Lower lobe of right lung (tissue), 2 donors: ENCODE measurements at regions not wholly inside any gene's neighbourhood (a gene's known extent, or its start where the extent isn't known, plus 50 kb on each side); places are given as distances from the start of the nearest gene placed in this dataset.

Source experiments
- ATAC-seq, 2 donors: fragments of 200-7000 bp; cut with Tn5 transposase; one replicate each; pipeline ENCODE4 v1.9.1; 2020 to 2022; ENCODE audit warnings: mild to moderate bottlenecking in 2 of 2, moderate library complexity in 2 of 2
- DNase-seq: peaks from one replicate; pipeline ENCODE4 v3.0.0-alpha.2; 2020
- H3K27ac ChIP-seq: fragments of 200-600 bp; one replicate; pipeline ENCODE4 v1.8.0; 2022
- H3K27me3 ChIP-seq: fragments of 200-600 bp; one replicate; pipeline ENCODE4 v1.8.0; 2022; ENCODE audit warnings: low read depth
- H3K36me3 ChIP-seq: fragments of 200-600 bp; one replicate; pipeline ENCODE4 v1.8.0; 2022; ENCODE audit warnings: mild to moderate bottlenecking
- H3K4me1 ChIP-seq: fragments of 200-600 bp; one replicate; pipeline ENCODE4 v1.8.0; 2022
- H3K4me3 ChIP-seq: fragments of 200-600 bp; one replicate; pipeline ENCODE4 v1.8.0; 2022; ENCODE audit warnings: mild to moderate bottlenecking
- H3K9me3 ChIP-seq: fragments of 200-600 bp; one replicate; pipeline ENCODE4 v1.8.0; 2022
- CTCF ChIP-seq: fragments of 200-600 bp; IDR thresholded peaks from one replicate; pipeline ENCODE4 v1.8.0; 2022; ENCODE audit warnings: antibody characterized with exemption, mild to moderate bottlenecking
- intact Hi-C: fragments of 100-400 bp; cut with DNase I; formaldehyde crosslinking; loops from one replicate; pipeline ENCODE4 v1.11.0; 2022
- donor health status: DM: no; HTN: yes; CAD: no; lungs with severe emphysema.

GRCh38 chr3:113129168-113129567 lies 82.2 kb upstream of the BOC start:
- ATAC-seq (no peak), DNase-seq (no peak)
- no peaks in the 10 kb centered on the region for H3K4me1 ChIP-seq
- H3K4me3 ChIP-seq, result no peak overlapping the region
- H3K36me3 ChIP-seq, result no peaks in the 10 kb centered on the region
- H3K27me3 ChIP-seq, result no peaks in the 10 kb centered on the region
- intact Hi-C loops, result no loop called here
- no peak for TF ChIP-seq CTCF
- H3K9me3 ChIP-seq, result no peaks in the 10 kb centered on the region
- H3K27ac ChIP-seq, result no peak overlapping the region

- Histone ChIP-seq H3K4me3 (no peak overlapping the region), H3K9me3 (no peaks in the 10 kb centered on the region), H3K27ac (no peak overlapping the region), H3K36me3 (no peaks in the 10 kb centered on the region), H3K4me1 (no peaks in the 10 kb centered on the region), H3K27me3 (no peaks in the 10 kb centered on the region)
- no peak for DNase-seq
- ATAC-seq, result no peak
- no peak for TF ChIP-seq CTCF
- intact Hi-C loops, result no loop called here
Observed at GRCh38 chr3:113132571-113132996, 78.8 kb upstream of the BOC start.

- H3K36me3 ChIP-seq, result no peaks in the 10 kb centered on the region
- ATAC-seq (no peak), DNase-seq (no peak)
- no peak for TF ChIP-seq CTCF
- H3K4me3 ChIP-seq, result no peak overlapping the region
- H3K27ac ChIP-seq, result no peak overlapping the region
- H3K9me3 ChIP-seq, result no peaks in the 10 kb centered on the region
- no peaks in the 10 kb centered on the region for H3K4me1 ChIP-seq
- intact Hi-C loops, result no loop called here
- no peaks in the 10 kb centered on the region for H3K27me3 ChIP-seq
Observed at GRCh38 chr3:113133140-113133539, 78.2 kb upstream of the BOC start.

- no peaks in the 10 kb centered on the region for H3K27me3 ChIP-seq
- H3K4me3 ChIP-seq, result no peak overlapping the region
- H3K9me3 ChIP-seq, result no peaks in the 10 kb centered on the region
- DNase-seq (no peak), ATAC-seq (no peak)
- no peak overlapping the region for H3K27ac ChIP-seq
- peak; percentile 42 for TF ChIP-seq CTCF
- intact Hi-C loops, result loop anchor here (5.0 kb wide), 1 partner anchor 151 kb away; no protein-coding TSS in a partner anchor
- no peaks in the 10 kb centered on the region for H3K4me1 ChIP-seq
- H3K36me3 ChIP-seq, result no peaks in the 10 kb centered on the region
Observed at GRCh38 chr3:113136071-113136470, 75.3 kb upstream of the BOC start.

- intact Hi-C loops, result loop anchor here (5.0 kb wide), 1 partner anchor 151 kb away; no protein-coding TSS in a partner anchor
- Histone ChIP-seq H3K4me3 (no peak overlapping the region), H3K27me3 (no peaks in the 10 kb centered on the region), H3K27ac (no peak overlapping the region), H3K9me3 (no peaks in the 10 kb centered on the region), H3K4me1 (no peaks in the 10 kb centered on the region), H3K36me3 (no peaks in the 10 kb centered on the region)
- TF ChIP-seq CTCF, result no peak
- DNase-seq, result no peak
- ATAC-seq, result no peak
Observed at GRCh38 chr3:113136544-113136943, 74.8 kb upstream of the BOC start.
